ENCODE measurements at regions not wholly inside any gene's neighbourhood (a gene's known extent, or its start where the extent isn't known, plus 50 kb on each side); places are given as distances from the start of the nearest gene placed in this dataset.

DNA sequence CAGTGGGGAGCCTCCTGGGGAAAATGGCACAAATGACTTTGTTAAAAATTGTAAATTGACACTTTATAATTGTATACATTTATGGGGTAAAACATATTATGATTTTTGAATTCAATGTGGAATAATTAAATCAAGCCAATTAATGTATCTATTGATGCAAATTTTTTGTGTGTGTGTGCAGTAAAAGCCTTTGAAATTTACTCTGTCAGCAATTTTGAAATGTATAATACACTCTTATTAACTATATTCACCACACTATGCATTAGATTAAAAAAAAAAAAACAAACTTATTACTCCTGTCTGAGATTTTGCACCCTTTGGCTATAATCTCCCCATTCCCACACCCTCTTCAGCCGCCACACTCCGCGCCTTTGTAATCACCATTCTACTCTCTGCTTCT lies 119.2 kb downstream of the S1PR1 start:
- no peak for DNase-seq
- Histone ChIP-seq H3K36me3 (no peaks in the 10 kb centered on the region), H3K4me3 (no peak overlapping the region), H3K4me1 (no peaks in the 10 kb centered on the region), H3K9ac (ENCODE audit: low read depth in 2 of 2, low read length in 2 of 2) (no peak overlapping the region), H3K27ac (no peak overlapping the region), H3K27me3 (no peaks in the 10 kb centered on the region), H3K9me3 (no peaks in the 10 kb centered on the region)
- TF ChIP-seq, protein P1, sequence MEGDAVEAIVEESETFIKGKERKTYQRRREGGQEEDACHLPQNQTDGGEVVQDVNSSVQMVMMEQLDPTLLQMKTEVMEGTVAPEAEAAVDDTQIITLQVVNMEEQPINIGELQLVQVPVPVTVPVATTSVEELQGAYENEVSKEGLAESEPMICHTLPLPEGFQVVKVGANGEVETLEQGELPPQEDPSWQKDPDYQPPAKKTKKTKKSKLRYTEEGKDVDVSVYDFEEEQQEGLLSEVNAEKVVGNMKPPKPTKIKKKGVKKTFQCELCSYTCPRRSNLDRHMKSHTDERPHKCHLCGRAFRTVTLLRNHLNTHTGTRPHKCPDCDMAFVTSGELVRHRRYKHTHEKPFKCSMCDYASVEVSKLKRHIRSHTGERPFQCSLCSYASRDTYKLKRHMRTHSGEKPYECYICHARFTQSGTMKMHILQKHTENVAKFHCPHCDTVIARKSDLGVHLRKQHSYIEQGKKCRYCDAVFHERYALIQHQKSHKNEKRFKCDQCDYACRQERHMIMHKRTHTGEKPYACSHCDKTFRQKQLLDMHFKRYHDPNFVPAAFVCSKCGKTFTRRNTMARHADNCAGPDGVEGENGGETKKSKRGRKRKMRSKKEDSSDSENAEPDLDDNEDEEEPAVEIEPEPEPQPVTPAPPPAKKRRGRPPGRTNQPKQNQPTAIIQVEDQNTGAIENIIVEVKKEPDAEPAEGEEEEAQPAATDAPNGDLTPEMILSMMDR (IDR thresholded peaks at IDR 0.05) = no peak
- intact Hi-C loops (cut with DNase I) = loop anchor here (5.0 kb wide), 1 partner anchor 44 kb away; no protein-coding TSS in a partner anchor

DNA sequence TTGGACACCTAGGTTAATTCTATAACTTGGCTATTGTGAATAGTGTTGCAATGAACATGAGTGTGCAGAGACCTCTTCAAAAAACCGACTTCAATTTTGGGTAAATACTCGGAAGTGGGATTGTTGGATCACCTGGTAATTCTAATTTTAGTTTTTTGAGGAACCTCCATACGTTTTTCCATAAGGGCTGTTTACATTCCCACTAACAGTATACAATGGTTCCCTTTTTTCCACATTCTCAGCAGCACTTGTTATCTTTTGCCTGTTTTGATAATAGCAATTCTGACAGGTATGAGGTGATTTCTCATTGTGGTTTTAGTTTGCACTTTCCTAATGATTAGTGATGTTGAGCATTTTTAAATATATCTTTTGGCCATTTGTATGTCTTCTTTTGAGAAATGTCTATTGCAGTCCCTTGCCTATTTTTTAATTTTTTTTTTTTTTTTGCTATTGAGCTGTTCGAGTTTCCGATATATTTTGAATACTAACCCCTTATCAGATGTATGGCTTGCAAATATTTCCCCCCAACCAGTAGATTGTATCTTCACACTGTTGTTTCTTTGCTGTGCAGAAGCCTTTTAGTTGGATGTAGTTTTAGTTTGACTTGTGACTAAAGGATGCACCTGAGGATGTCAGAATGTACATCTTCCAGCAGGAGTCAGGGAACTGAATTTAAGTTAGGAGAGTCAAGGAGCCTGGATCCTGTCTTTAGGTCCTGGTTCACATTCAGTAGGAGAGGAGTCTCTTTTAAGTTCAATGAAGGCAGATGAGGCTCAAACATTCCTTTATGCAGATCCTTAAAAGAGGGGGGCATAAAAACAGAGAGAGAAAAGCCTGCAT lies 120.0 kb downstream of the S1PR1 start:
- no peaks in the 10 kb centered on the region for H3K4me1 ChIP-seq
- no peak for DNase-seq
- no peaks in the 10 kb centered on the region for H3K36me3 ChIP-seq
- H3K27ac ChIP-seq = no peak overlapping the region
- no peaks in the 10 kb centered on the region for H3K9me3 ChIP-seq
- H3K4me3 ChIP-seq = no peak overlapping the region
- no peaks in the 10 kb centered on the region for H3K27me3 ChIP-seq
- TF ChIP-seq, protein P1 (IDR thresholded peaks at IDR 0.05) = no peak
- intact Hi-C loops (cut with DNase I) = loop anchor here (5.0 kb wide), 1 partner anchor 45 kb away; no protein-coding TSS in a partner anchor
- no peak overlapping the region for H3K9ac ChIP-seq (ENCODE audit: low read depth in 2 of 2, low read length in 2 of 2)

DNA sequence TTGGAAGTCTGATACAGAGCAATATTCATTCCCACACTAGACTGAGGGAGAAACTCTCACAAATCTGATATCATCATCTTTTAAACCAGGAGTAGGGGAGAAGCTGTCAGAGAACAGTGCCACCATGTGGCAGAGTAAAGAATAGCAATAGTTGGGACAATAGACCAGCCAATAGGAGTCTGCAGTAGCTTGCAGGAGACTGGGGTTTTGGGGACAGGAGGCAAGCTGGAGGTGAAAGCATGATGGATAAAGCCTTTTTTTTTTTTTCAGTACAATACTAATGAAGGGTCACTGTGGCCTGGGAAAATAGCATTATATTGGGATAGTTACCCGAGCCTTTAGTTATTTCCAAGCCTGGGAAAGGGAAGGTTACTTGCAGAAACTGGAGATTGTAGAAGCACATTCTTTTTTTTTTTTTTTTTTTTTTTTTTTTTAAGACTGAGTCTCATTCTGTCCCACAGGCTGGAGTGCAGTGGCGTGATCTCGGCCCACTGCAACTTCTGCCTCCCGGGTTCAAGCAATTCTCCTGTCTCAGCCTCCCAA lies 120.7 kb downstream of the S1PR1 start:
- TF ChIP-seq, protein P1 (IDR thresholded peaks at IDR 0.05) = peak; percentile 77
- intact Hi-C loops (cut with DNase I) = loop anchor here (5.0 kb wide), 1 partner anchor 45 kb away; no protein-coding TSS in a partner anchor
- no peak overlapping the region for H3K9ac ChIP-seq (ENCODE audit: low read depth in 2 of 2, low read length in 2 of 2)

DNA sequence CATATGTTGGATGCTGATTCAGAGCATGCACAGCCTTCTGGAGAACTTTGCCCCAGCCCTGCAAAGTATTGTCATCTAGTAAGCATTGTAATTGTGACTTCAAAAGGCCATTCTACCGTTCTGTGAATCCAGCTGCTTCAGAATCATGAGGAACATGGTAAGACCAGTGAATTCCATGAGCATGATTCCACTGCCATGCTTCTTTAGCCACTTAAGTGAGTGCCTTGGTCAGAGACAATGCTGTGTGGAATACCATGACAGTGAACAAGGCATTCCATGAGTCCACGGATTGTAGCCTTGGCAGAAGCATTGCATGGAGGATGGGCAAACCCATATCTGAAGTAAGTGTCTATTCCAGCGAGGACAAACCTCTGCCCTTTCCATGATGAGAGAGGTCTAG lies 123.7 kb downstream of the S1PR1 start:
- Histone ChIP-seq H3K4me1 (no peaks in the 10 kb centered on the region), H3K4me3 (no peak overlapping the region), H3K9ac (ENCODE audit: low read depth in 2 of 2, low read length in 2 of 2) (no peak overlapping the region), H3K9me3 (no peaks in the 10 kb centered on the region), H3K36me3 (no peaks in the 10 kb centered on the region), H3K27ac (no peak overlapping the region), H3K27me3 (no peaks in the 10 kb centered on the region)
- TF ChIP-seq, protein P1 (IDR thresholded peaks at IDR 0.05) = no peak
- intact Hi-C loops (cut with DNase I) = no loop called here
- DNase-seq = no peak

More for the DNA sequence above, 120.7 kb downstream of the S1PR1 start:
- Histone ChIP-seq H3K27me3 (no peaks in the 10 kb centered on the region), H3K9me3 (no peaks in the 10 kb centered on the region), H3K4me3 (no peak overlapping the region), H3K36me3 (no peaks in the 10 kb centered on the region), H3K4me1 (no peaks in the 10 kb centered on the region), H3K27ac (no peak overlapping the region)
- DNase-seq = peak; percentile 73

DNA sequence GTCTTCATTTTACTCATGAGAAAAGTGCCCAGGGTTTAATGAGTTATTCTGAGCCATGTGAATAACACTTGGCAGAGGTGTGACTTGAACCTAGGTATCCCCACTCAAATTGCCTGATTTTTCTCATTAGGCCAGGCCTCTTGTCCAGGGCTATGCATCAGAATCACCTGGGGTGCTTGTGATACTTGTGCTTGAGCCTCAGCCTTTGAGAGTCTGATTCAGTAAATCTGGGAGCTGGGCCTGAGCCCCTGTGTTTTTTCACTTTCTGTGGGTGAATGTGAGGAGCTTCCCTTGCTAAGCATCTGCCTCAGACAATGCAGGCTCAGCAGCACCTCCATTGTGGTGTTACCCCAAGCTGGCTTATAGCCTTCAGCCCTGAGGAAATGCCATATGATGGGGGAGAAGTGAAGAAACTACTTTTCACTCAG lies 127.1 kb downstream of the S1PR1 start:
- Histone ChIP-seq H3K4me3 (no peak overlapping the region), H3K27ac (no peak overlapping the region)
- intact Hi-C loops (cut with DNase I) = no loop called here

More for the DNA sequence above, 127.1 kb downstream of the S1PR1 start:
- H3K4me1 ChIP-seq = no peaks in the 10 kb centered on the region
- no peak for DNase-seq
- H3K9me3 ChIP-seq = no peaks in the 10 kb centered on the region
- no peaks in the 10 kb centered on the region for H3K27me3 ChIP-seq
- TF ChIP-seq, protein P1 (IDR thresholded peaks at IDR 0.05) = no peak
- H3K9ac ChIP-seq (ENCODE audit: low read depth in 2 of 2, low read length in 2 of 2) = no peak overlapping the region
- H3K36me3 ChIP-seq = no peaks in the 10 kb centered on the region
